Smooth muscle cell (in vitro differentiated cells): ENCODE measurements at regions not wholly inside any gene's neighbourhood (a gene's known extent, or its start where the extent isn't known, plus 50 kb on each side); places are given as distances from the start of the nearest gene placed in this dataset.

Experiments used
- DNase-seq: peaks from one replicate; lab custom pipeline; 2025; ENCODE audit not compliant: unreplicated experiment; lab: John Stamatoyannopoulos, UW
- H2AFZ ChIP-seq: fragments of 200-600 bp; sonication (generic); 2 replicates; pipeline ENCODE4 v1.6.0; 2016; ENCODE audit warnings: antibody characterized with exemption, low read depth, mild to moderate bottlenecking
- H3F3A ChIP-seq: fragments of 200-600 bp; sonication (generic); 2 replicates; pipeline ENCODE4 v1.6.0; 2017; ENCODE audit warnings: antibody characterized with exemption, low read depth
- H3K27ac ChIP-seq: fragments of 200-600 bp; sonication (generic); 2 replicates; pipeline ENCODE4 v1.5.1; 2016; ENCODE audit warnings: low read depth, mild to moderate bottlenecking
- H3K27me3 ChIP-seq: fragments of 200-600 bp; sonication (generic); 2 replicates; pipeline ENCODE4 v1.6.1; 2016; ENCODE audit warnings: low read depth, mild to moderate bottlenecking
- H3K36me3 ChIP-seq: fragments of 200-600 bp; sonication (generic); 2 replicates; pipeline ENCODE4 v1.5.1; 2016; ENCODE audit warnings: low read depth
- H3K4me1 ChIP-seq: fragments of 200-600 bp; sonication (generic); 2 replicates; pipeline ENCODE4 v1.5.1; 2016; ENCODE audit warnings: low read depth
- H3K4me2 ChIP-seq: fragments of 200-600 bp; sonication (generic); 2 replicates; pipeline ENCODE4 v1.6.0; 2016; ENCODE audit warnings: mild to moderate bottlenecking
- H3K4me3 ChIP-seq: fragments of 200-600 bp; sonication (generic); 2 replicates; pipeline ENCODE4 v1.5.1; 2016; ENCODE audit warnings: mild to moderate bottlenecking
- H3K79me2 ChIP-seq: fragments of 200-600 bp; sonication (generic); 2 replicates; pipeline ENCODE4 v1.6.0; 2016; ENCODE audit warnings: low read depth, mild to moderate bottlenecking
- H3K9ac ChIP-seq: fragments of 200-600 bp; sonication (generic); 2 replicates; pipeline ENCODE4 v1.6.0; 2016; ENCODE audit warnings: low read depth
- H3K9me3 ChIP-seq: fragments of 200-600 bp; sonication (generic); replicated peaks from 2 replicates; pipeline ENCODE4 v1.5.1; 2016; ENCODE audit warnings: low read depth
- H4K20me1 ChIP-seq: fragments of 200-600 bp; sonication (generic); 2 replicates; pipeline ENCODE4 v1.6.0; 2016; ENCODE audit warnings: low read depth
- CTCF ChIP-seq: fragments of 200-600 bp; sonication (generic); IDR thresholded peaks from 2 replicates; pipeline ENCODE4 v1.5.1; 2017; ENCODE audit warnings: borderline replicate concordance, mild to moderate bottlenecking, antibody characterized with exemption; ENCODE audit not compliant: insufficient read depth, poor library complexity, severe bottlenecking
- WGBS: methylation state at CpG from one replicate; pipeline ENCODE4 v1.1.7; 2016; ENCODE audit warnings: low lambda C conversion rate; 5-methylcytosine and 5-hydroxymethylcytosine counted together

GRCh38 chr3:127068111-127068810 lies 85.3 kb downstream of the PLXNA1 start:
- Histone ChIP-seq H3K27me3 (no peaks in the 10 kb centered on the region), H3K9me3 (no peaks in the 10 kb centered on the region), H3F3A (no peaks in the 10 kb centered on the region), H3K4me3 (no peak overlapping the region), H3K79me2 (no peaks in the 10 kb centered on the region), H3K9ac (no peak overlapping the region), H3K4me2 (no peak overlapping the region), H4K20me1 (no peaks in the 10 kb centered on the region), H3K4me1 (peaks cover 5% of the 10 kb centered on the region), H2AFZ (no peak overlapping the region), H3K27ac (no peak overlapping the region), H3K36me3 (no peaks in the 10 kb centered on the region)
- WGBS, result 96% methylated on average over 15 of the region's 15 CpGs
- no peak for DNase-seq
- TF ChIP-seq CTCF, result no peak

- H3K27me3 ChIP-seq, result no peaks in the 10 kb centered on the region
- H3K4me2 ChIP-seq, result no peak overlapping the region
- H3K27ac ChIP-seq, result no peak overlapping the region
- H3K4me1 ChIP-seq, result peaks cover 5% of the 10 kb centered on the region
- H4K20me1 ChIP-seq, result no peaks in the 10 kb centered on the region
- no peaks in the 10 kb centered on the region for H3K79me2 ChIP-seq
- no peak overlapping the region for H2AFZ ChIP-seq
- TF ChIP-seq CTCF, result no peak
- DNase-seq, result no peak
- H3K36me3 ChIP-seq, result no peaks in the 10 kb centered on the region
- no peaks in the 10 kb centered on the region for H3F3A ChIP-seq
- H3K9ac ChIP-seq, result no peak overlapping the region
- no peak overlapping the region for H3K4me3 ChIP-seq
- WGBS, result 89% methylated on average over 9 of the region's 9 CpGs
- H3K9me3 ChIP-seq, result no peaks in the 10 kb centered on the region
These were observed 86.0 kb downstream of the PLXNA1 start for GRCh38 chr3:127068871-127069270.

- Histone ChIP-seq H3K9ac (no peak overlapping the region), H3K36me3 (no peaks in the 10 kb centered on the region), H3K79me2 (no peaks in the 10 kb centered on the region), H2AFZ (no peak overlapping the region), H3F3A (no peaks in the 10 kb centered on the region), H3K4me1 (peaks cover 5% of the 10 kb centered on the region), H3K9me3 (no peaks in the 10 kb centered on the region), H3K27me3 (no peaks in the 10 kb centered on the region), H3K4me3 (no peak overlapping the region), H4K20me1 (no peaks in the 10 kb centered on the region), H3K4me2 (no peak overlapping the region), H3K27ac (no peak overlapping the region)
- 87% methylated on average over 14 of the region's 14 CpGs for WGBS
- DNase-seq, result no peak
- no peak for TF ChIP-seq CTCF
These were observed 87.0 kb downstream of the PLXNA1 start for GRCh38 chr3:127069814-127070440.

GRCh38 chr3:127070776-127071175 lies 87.9 kb downstream of the PLXNA1 start:
- no peak for TF ChIP-seq CTCF

More at GRCh38 chr3:127070776-127071175, 87.9 kb downstream of the PLXNA1 start:
- Histone ChIP-seq H3K27me3 (no peaks in the 10 kb centered on the region), H3K9me3 (no peaks in the 10 kb centered on the region), H4K20me1 (no peaks in the 10 kb centered on the region), H3K4me2 (no peak overlapping the region), H3F3A (peaks cover 7% of the 10 kb centered on the region), H3K36me3 (no peaks in the 10 kb centered on the region), H3K27ac (no peak overlapping the region), H3K4me1 (no peaks in the 10 kb centered on the region), H2AFZ (no peak overlapping the region), H3K4me3 (no peak overlapping the region), H3K9ac (no peak overlapping the region), H3K79me2 (no peaks in the 10 kb centered on the region)
- no peak for DNase-seq
- WGBS, result 90% methylated on average over 9 of the region's 9 CpGs
